GM12892 (cell line): ENCODE measurements at regions not wholly inside any gene's neighbourhood (a gene's known extent, or its start where the extent isn't known, plus 50 kb on each side); places are given as distances from the start of the nearest gene placed in this dataset.
"Not testable (repeated sequence)": the region's sequence is repeated elsewhere in the genome, so short reads cannot be mapped to it uniquely, and the experiment has no call there.

Experiments
- POLR2A ChIP-seq: IDR thresholded peaks from 2 replicates; pipeline ENCODE4 v1.6.1; 2011; ENCODE audit warnings: low read depth, low read length, control low read depth
- POLR2AphosphoS5 ChIP-seq: IDR thresholded peaks from 2 replicates; pipeline ENCODE4 v1.6.1; 2011; ENCODE audit warnings: low read depth, low read length, control low read depth

GRCh38 chr15:85254961-85255360, 125.4 kb upstream of the AKAP13 start:
- TF ChIP-seq POLR2AphosphoS5, POLR2A: not testable (repeated sequence)
